H1 (cell line): ENCODE measurements at regions not wholly inside any gene's neighbourhood (a gene's known extent, or its start where the extent isn't known, plus 50 kb on each side); places are given as distances from the start of the nearest gene placed in this dataset.

ENCODE experiments used
- CTCF ChIA-PET: fragments of 300-600 bp; sonication (Branson Sonifier 250); formaldehyde crosslinking; loops from one replicate; lab custom pipeline; 2021; ENCODE audit not compliant: partially characterized antibody; lab: Charles Lee
- POLR2A ChIA-PET: fragments of 300-600 bp; sonication (Branson Sonifier 250); formaldehyde crosslinking; loops from one replicate; lab custom pipeline; 2021; ENCODE audit warnings: inconsistent platforms; ENCODE audit not compliant: partially characterized antibody; lab: Charles Lee
- DNase-seq, 2 experiments: peaks; one replicate each; pipeline versions ENCODE4 v3.0.0 to v3.0.0-alpha.2; 2010 to 2022; ENCODE audit warnings: low spot score in 2 of 2, low read depth in 1 of 2, mixed read lengths in 1 of 2
- FAIRE-seq: peaks from 2 replicates; lab custom pipeline; 2011; peaks lifted over from hg19 to GRCh38; lab: Jason Lieb, UNC
- H2AFZ ChIP-seq: 2 replicates; pipeline ENCODE4 v1.8.1; 2012; ENCODE audit warnings: low read length, inconsistent platforms
- H2AK5ac ChIP-seq: 2 replicates; pipeline ENCODE4 v1.6.1; 2013; ENCODE audit warnings: low read depth, low read length
- H2BK120ac ChIP-seq: replicated peaks from 2 replicates; pipeline ENCODE3; 2013; ENCODE audit warnings: low read depth, low read length, inconsistent platforms
- H2BK12ac ChIP-seq: 2 replicates; pipeline ENCODE4 v1.6.1; 2013; ENCODE audit warnings: low read depth, low read length
- H2BK15ac ChIP-seq: 2 replicates; pipeline ENCODE4 v1.6.1; 2013; ENCODE audit warnings: low read length
- H2BK20ac ChIP-seq: 2 replicates; pipeline ENCODE4 v1.6.1; 2013; ENCODE audit warnings: low read length
- H2BK5ac ChIP-seq: 2 replicates; pipeline ENCODE4 v1.6.1; 2013; ENCODE audit warnings: low read depth, low read length
- H3K14ac ChIP-seq: 2 replicates; pipeline ENCODE4 v1.6.1; 2013; ENCODE audit warnings: inconsistent platforms; ENCODE audit not compliant: insufficient read length
- H3K18ac ChIP-seq: 2 replicates; pipeline ENCODE4 v1.6.1; 2013; ENCODE audit warnings: low read length; ENCODE audit errors: extremely low read depth
- H3K23ac ChIP-seq: 2 replicates; pipeline ENCODE4 v1.6.1; 2013; ENCODE audit warnings: inconsistent platforms; ENCODE audit not compliant: insufficient read length
- H3K23me2 ChIP-seq: 2 replicates; pipeline ENCODE4 v1.6.1; 2013; ENCODE audit warnings: low read depth, low read length
- H3K27ac ChIP-seq: 2 replicates; pipeline ENCODE4 v1.6.1; 2011; ENCODE audit warnings: low read depth, low read length, inconsistent platforms
- H3K27me3 ChIP-seq, 4 experiments: replicated peaks in 1 of 4; 1 replicate in 1 of 4; 2 replicates in 3 of 4; pipeline versions ENCODE4 v1.6.1 to v1.8.1; 2011 to 2013; ENCODE audit warnings: low read length in 3 of 4, mild to moderate bottlenecking in 3 of 4, inconsistent platforms in 2 of 4, mixed read lengths in 2 of 4, moderate library complexity in 1 of 4; ENCODE audit not compliant: control insufficient read depth in 3 of 4, insufficient read depth in 3 of 4; ENCODE audit errors: extremely low read depth in 1 of 4
- H3K36me3 ChIP-seq, 4 experiments: 2 replicates each; pipeline versions ENCODE4 v1.6.1 to v1.8.1; 2011 to 2013; ENCODE audit warnings: mild to moderate bottlenecking in 4 of 4, low read length in 3 of 4, moderate library complexity in 2 of 4, control low read depth in 1 of 4, inconsistent platforms in 1 of 4; ENCODE audit not compliant: insufficient read depth in 4 of 4, control insufficient read depth in 2 of 4
- H3K4ac ChIP-seq: replicated peaks from 2 replicates; pipeline ENCODE3; 2013; ENCODE audit warnings: low read length, low read depth, mixed read lengths, inconsistent platforms; ENCODE audit not compliant: insufficient read length
- H3K4me1 ChIP-seq, 4 experiments: replicated peaks in 1 of 4; 1 replicate in 1 of 4; 2 replicates in 3 of 4; pipeline versions ENCODE4 v1.6.1 to v1.8.1; 2011 to 2013; ENCODE audit warnings: low read length in 3 of 4, inconsistent platforms in 2 of 4, mixed read lengths in 1 of 4; ENCODE audit not compliant: insufficient read depth in 4 of 4, control insufficient read depth in 3 of 4
- H3K4me2 ChIP-seq, 2 experiments: 2 replicates each; pipeline versions ENCODE4 v1.6.1 to v1.8.1; 2011 to 2013; ENCODE audit warnings: low read depth in 2 of 2, low read length in 2 of 2, control low read depth in 1 of 2, inconsistent platforms in 1 of 2, mild to moderate bottlenecking in 1 of 2; ENCODE audit not compliant: insufficient read depth in 1 of 2
- H3K4me3 ChIP-seq, 4 experiments: fragments of 200-600, 300-600 bp in 1 of 4; sonication (generic), shearing (Covaris generic), sonication (Bioruptor Twin) in 1 of 4; 2 replicates each; pipeline versions ENCODE4 v1.5.1 to v1.8.1; 2011 to 2016; ENCODE audit warnings: low read length in 4 of 4, low read depth in 3 of 4, control low read depth in 2 of 4, inconsistent platforms in 2 of 4, mild to moderate bottlenecking in 2 of 4, mixed read lengths in 1 of 4, moderate library complexity in 1 of 4; ENCODE audit not compliant: insufficient read depth in 2 of 4; ENCODE audit errors: extremely low read depth in 1 of 4
- H3K56ac ChIP-seq: replicated peaks from 2 replicates; pipeline ENCODE3; 2013; ENCODE audit warnings: low read depth, mild to moderate bottlenecking, mixed read lengths, low read length, inconsistent platforms; ENCODE audit not compliant: insufficient read length
- H3K79me1 ChIP-seq: 2 replicates; pipeline ENCODE4 v1.6.1; 2013; ENCODE audit warnings: low read depth, low read length, control low read depth
- H3K79me2 ChIP-seq, 2 experiments: 2 replicates each; pipeline versions ENCODE4 v1.6.1 to v1.8.1; 2012 to 2013; ENCODE audit warnings: low read length in 2 of 2, mild to moderate bottlenecking in 2 of 2, inconsistent platforms in 1 of 2; ENCODE audit not compliant: insufficient read depth in 2 of 2, control insufficient read depth in 1 of 2
- H3K9ac ChIP-seq, 4 experiments: replicated peaks in 1 of 4; 1 replicate in 1 of 4; 2 replicates in 3 of 4; pipeline versions ENCODE4 v1.6.1 to v1.8.1; 2011 to 2013; ENCODE audit warnings: low read depth in 3 of 4, low read length in 3 of 4, control low read depth in 2 of 4, mild to moderate bottlenecking in 2 of 4, moderate library complexity in 2 of 4, inconsistent platforms in 1 of 4; ENCODE audit errors: extremely low read depth in 1 of 4
- H3K9me3 ChIP-seq, 2 experiments: 2 replicates each; pipeline versions ENCODE4 v1.6.1 to v1.8.1; 2012 to 2013; ENCODE audit warnings: mild to moderate bottlenecking in 2 of 2, moderate library complexity in 2 of 2, control low read depth in 1 of 2, inconsistent platforms in 1 of 2, low read depth in 1 of 2, low read length in 1 of 2, mixed read lengths in 1 of 2; ENCODE audit not compliant: insufficient read depth in 2 of 2
- H4K20me1 ChIP-seq, 2 experiments: replicated peaks in 1 of 2; 2 replicates each; pipeline versions ENCODE3 to v1.8.1; 2011 to 2013; ENCODE audit warnings: inconsistent platforms in 2 of 2, low read length in 2 of 2, mild to moderate bottlenecking in 1 of 2; ENCODE audit not compliant: insufficient read depth in 2 of 2, control insufficient read depth in 1 of 2
- H4K5ac ChIP-seq: 2 replicates; pipeline ENCODE4 v1.6.1; 2013; ENCODE audit warnings: low read length, low read depth, mixed read lengths, inconsistent platforms; ENCODE audit not compliant: insufficient read length
- H4K8ac ChIP-seq: 2 replicates; pipeline ENCODE4 v1.8.0; 2013; ENCODE audit warnings: mild to moderate bottlenecking, moderate library complexity, low read length, inconsistent platforms; ENCODE audit not compliant: insufficient read depth; ENCODE audit errors: extremely low read depth
- H4K91ac ChIP-seq: replicated peaks from 2 replicates; pipeline ENCODE3; 2013; ENCODE audit warnings: low read length, mixed read lengths, inconsistent platforms; ENCODE audit not compliant: insufficient read length
- FOSL1 ChIP-seq: IDR thresholded peaks from 2 replicates; pipeline ENCODE4 v1.6.1; 2011; ENCODE audit warnings: mild to moderate bottlenecking, low read depth, low read length, moderate library complexity; ENCODE audit not compliant: insufficient read depth
- POLR2AphosphoS5 ChIP-seq: IDR thresholded peaks from 2 replicates; pipeline ENCODE4 v1.6.1; 2011; ENCODE audit warnings: low read depth, low read length
- RXRA ChIP-seq: IDR thresholded peaks from 2 replicates; pipeline ENCODE4 v1.6.1; 2011; ENCODE audit warnings: low read depth, mild to moderate bottlenecking, low read length, moderate library complexity; ENCODE audit not compliant: insufficient read depth
- WGBS, 2 experiments: shearing (Covaris generic) in 1 of 2; methylation state at CpG; one replicate each; pipeline versions ENCODE4 v1.1.6 to v1.1.7; 2013 to 2015; ENCODE audit warnings: low lambda C conversion rate in 2 of 2, mixed read lengths in 2 of 2, inconsistent platforms in 1 of 2, low coverage in 1 of 2, missing lambda C conversion rate in 1 of 2; ENCODE audit not compliant: insufficient replicate concordance in 2 of 2, insufficient coverage in 1 of 2, insufficient read length in 1 of 2; ENCODE audit errors: extremely low coverage in 1 of 2, missing lambda C conversion rate in 1 of 2; 5-methylcytosine and 5-hydroxymethylcytosine counted together

DNA sequence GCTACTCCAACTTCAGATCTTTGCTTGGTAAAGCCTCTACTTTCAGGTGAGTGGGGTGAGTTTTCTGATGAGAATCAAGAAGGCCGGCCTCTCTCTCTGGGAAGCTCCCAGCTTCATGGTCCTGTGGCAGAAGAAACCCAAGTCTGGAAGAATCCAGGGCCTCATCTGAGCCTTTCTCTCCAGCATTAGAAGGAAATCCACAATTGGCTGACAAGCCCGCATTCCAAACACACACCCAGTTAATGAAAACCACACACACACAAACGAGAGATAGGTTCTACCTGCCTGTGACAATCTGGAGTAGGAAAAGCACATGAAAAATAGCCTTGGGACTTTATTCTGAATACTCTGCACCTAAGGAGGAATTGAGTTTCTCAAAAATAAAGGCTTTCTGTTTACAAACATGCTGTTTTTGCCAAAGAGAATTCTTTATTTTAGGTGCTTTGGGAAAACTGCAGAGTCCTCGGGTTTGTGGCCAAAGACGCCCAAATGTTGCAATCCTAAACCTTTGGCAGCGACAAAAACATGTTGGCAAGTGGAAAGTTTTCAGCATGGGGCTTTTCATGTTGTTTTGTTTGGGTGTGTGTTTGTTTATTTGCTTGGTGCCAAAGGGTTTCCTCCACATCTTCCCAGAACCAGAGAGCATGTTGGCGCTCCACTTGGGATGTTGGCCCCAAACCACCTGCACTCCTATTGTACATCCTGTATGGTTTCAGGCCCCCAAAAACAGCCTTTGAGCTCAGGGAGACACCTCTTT lies 216.2 kb downstream of the SETD4 start:
- no peak overlapping the region for H3K4ac ChIP-seq
- ChIA-PET POLR2A (no interaction called here), CTCF (interaction anchor here (0.6 to 1.2 kb wide), 5 partner anchors 13 to 1122 kb away, joined by 3 read pairs; no protein-coding TSS in a partner anchor)
- no peaks in the 10 kb centered on the region for H3K79me1 ChIP-seq
- no peaks in the 10 kb centered on the region for H3K9me3 ChIP-seq
- no peak for DNase-seq
- 91% methylated on average over 7 of the region's 7 CpGs; no CpG with 5 or more reads in 1 of the 2 experiments for WGBS, 2 experiments
- no peak overlapping the region for H2BK5ac ChIP-seq
- H4K91ac ChIP-seq = no peak overlapping the region
- no peak overlapping the region for H3K18ac ChIP-seq
- H3K4me3 ChIP-seq = no peak overlapping the region
- H3K23me2 ChIP-seq = no peaks in the 10 kb centered on the region
- H2BK12ac ChIP-seq = no peak overlapping the region
- H2BK120ac ChIP-seq = no peak overlapping the region
- H3K23ac ChIP-seq = no peak overlapping the region
- H3K27ac ChIP-seq = no peak overlapping the region
- H3K27me3 ChIP-seq = no peaks in the 10 kb centered on the region
- TF ChIP-seq RXRA (no peak), POLR2AphosphoS5 (no peak), FOSL1 (no peak)
- no peak for FAIRE-seq
- no peak overlapping the region for H3K14ac ChIP-seq
- no peak overlapping the region for H2AFZ ChIP-seq
- H4K5ac ChIP-seq = no peak overlapping the region
- H2AK5ac ChIP-seq = no peak overlapping the region
- no peak overlapping the region for H3K4me2 ChIP-seq
- H3K56ac ChIP-seq = no peak overlapping the region
- no peaks in the 10 kb centered on the region for H3K79me2 ChIP-seq
- H3K36me3 ChIP-seq = no peaks in the 10 kb centered on the region
- H2BK15ac ChIP-seq = no peak overlapping the region
- H3K9ac ChIP-seq = no peak overlapping the region
- H2BK20ac ChIP-seq = no peak overlapping the region
- H4K8ac ChIP-seq = no peak overlapping the region
- no peaks in the 10 kb centered on the region for H4K20me1 ChIP-seq
- no peaks in the 10 kb centered on the region for H3K4me1 ChIP-seq
